ENCODE measurements at regions not wholly inside any gene's neighbourhood (a gene's known extent, or its start where the extent isn't known, plus 50 kb on each side); places are given as distances from the start of the nearest gene placed in this dataset.

- no peak for TF ChIP-seq CTCF (IDR thresholded peaks at IDR 0.05; ENCODE audit: control extremely low read depth in 1 of 3, insufficient read depth in 1 of 3, low read depth in 1 of 3, low read length in 3 of 3)
- TF ChIP-seq JUND (IDR thresholded peaks at IDR 0.05; ENCODE audit: low read length), result no peak
- TF ChIP-seq EP300 (IDR thresholded peaks at IDR 0.05; ENCODE audit: borderline replicate concordance in 1 of 2, low read depth in 2 of 2, low read length in 2 of 2), result no peak
- no peak for TF ChIP-seq TCF12 (IDR thresholded peaks at IDR 0.05; ENCODE audit: low read depth, low read length)
These were observed 179.2 kb downstream of the KCNS3 start for GRCh38 chr2:18057657-18058056.
